H1 (cell line): ENCODE measurements at regions not wholly inside any gene's neighbourhood (a gene's known extent, or its start where the extent isn't known, plus 50 kb on each side); places are given as distances from the start of the nearest gene placed in this dataset.

Experiments
- CTCF ChIA-PET: fragments of 300-600 bp; sonication (Branson Sonifier 250); formaldehyde crosslinking; loops from one replicate; lab custom pipeline; 2021; ENCODE audit not compliant: partially characterized antibody; lab: Charles Lee
- POLR2A ChIA-PET: fragments of 300-600 bp; sonication (Branson Sonifier 250); formaldehyde crosslinking; loops from one replicate; lab custom pipeline; 2021; ENCODE audit warnings: inconsistent platforms; ENCODE audit not compliant: partially characterized antibody; lab: Charles Lee
- DNase-seq, 2 experiments: peaks; one replicate each; pipeline versions ENCODE4 v3.0.0 to v3.0.0-alpha.2; 2010 to 2022; ENCODE audit warnings: low spot score in 2 of 2, low read depth in 1 of 2, mixed read lengths in 1 of 2
- FAIRE-seq: peaks from 2 replicates; lab custom pipeline; 2011; peaks lifted over from hg19 to GRCh38; lab: Jason Lieb, UNC
- H2AFZ ChIP-seq: 2 replicates; pipeline ENCODE4 v1.8.1; 2012; ENCODE audit warnings: low read length, inconsistent platforms
- H2AK5ac ChIP-seq: 2 replicates; pipeline ENCODE4 v1.6.1; 2013; ENCODE audit warnings: low read depth, low read length
- H2BK120ac ChIP-seq: replicated peaks from 2 replicates; pipeline ENCODE3; 2013; ENCODE audit warnings: low read depth, low read length, inconsistent platforms
- H2BK12ac ChIP-seq: 2 replicates; pipeline ENCODE4 v1.6.1; 2013; ENCODE audit warnings: low read depth, low read length
- H2BK15ac ChIP-seq: 2 replicates; pipeline ENCODE4 v1.6.1; 2013; ENCODE audit warnings: low read length
- H2BK20ac ChIP-seq: 2 replicates; pipeline ENCODE4 v1.6.1; 2013; ENCODE audit warnings: low read length
- H2BK5ac ChIP-seq: 2 replicates; pipeline ENCODE4 v1.6.1; 2013; ENCODE audit warnings: low read depth, low read length
- H3K14ac ChIP-seq: 2 replicates; pipeline ENCODE4 v1.6.1; 2013; ENCODE audit warnings: inconsistent platforms; ENCODE audit not compliant: insufficient read length
- H3K18ac ChIP-seq: 2 replicates; pipeline ENCODE4 v1.6.1; 2013; ENCODE audit warnings: low read length; ENCODE audit errors: extremely low read depth
- H3K23ac ChIP-seq: 2 replicates; pipeline ENCODE4 v1.6.1; 2013; ENCODE audit warnings: inconsistent platforms; ENCODE audit not compliant: insufficient read length
- H3K23me2 ChIP-seq: 2 replicates; pipeline ENCODE4 v1.6.1; 2013; ENCODE audit warnings: low read depth, low read length
- H3K27ac ChIP-seq: 2 replicates; pipeline ENCODE4 v1.6.1; 2011; ENCODE audit warnings: low read depth, low read length, inconsistent platforms
- H3K27me3 ChIP-seq, 4 experiments: replicated peaks in 1 of 4; 1 replicate in 1 of 4; 2 replicates in 3 of 4; pipeline versions ENCODE4 v1.6.1 to v1.8.1; 2011 to 2013; ENCODE audit warnings: low read length in 3 of 4, mild to moderate bottlenecking in 3 of 4, inconsistent platforms in 2 of 4, mixed read lengths in 2 of 4, moderate library complexity in 1 of 4; ENCODE audit not compliant: control insufficient read depth in 3 of 4, insufficient read depth in 3 of 4; ENCODE audit errors: extremely low read depth in 1 of 4
- H3K36me3 ChIP-seq, 4 experiments: 2 replicates each; pipeline versions ENCODE4 v1.6.1 to v1.8.1; 2011 to 2013; ENCODE audit warnings: mild to moderate bottlenecking in 4 of 4, low read length in 3 of 4, moderate library complexity in 2 of 4, control low read depth in 1 of 4, inconsistent platforms in 1 of 4; ENCODE audit not compliant: insufficient read depth in 4 of 4, control insufficient read depth in 2 of 4
- H3K4ac ChIP-seq: replicated peaks from 2 replicates; pipeline ENCODE3; 2013; ENCODE audit warnings: low read length, low read depth, mixed read lengths, inconsistent platforms; ENCODE audit not compliant: insufficient read length
- H3K4me1 ChIP-seq, 4 experiments: replicated peaks in 1 of 4; 1 replicate in 1 of 4; 2 replicates in 3 of 4; pipeline versions ENCODE4 v1.6.1 to v1.8.1; 2011 to 2013; ENCODE audit warnings: low read length in 3 of 4, inconsistent platforms in 2 of 4, mixed read lengths in 1 of 4; ENCODE audit not compliant: insufficient read depth in 4 of 4, control insufficient read depth in 3 of 4
- H3K4me2 ChIP-seq, 2 experiments: 2 replicates each; pipeline versions ENCODE4 v1.6.1 to v1.8.1; 2011 to 2013; ENCODE audit warnings: low read depth in 2 of 2, low read length in 2 of 2, control low read depth in 1 of 2, inconsistent platforms in 1 of 2, mild to moderate bottlenecking in 1 of 2; ENCODE audit not compliant: insufficient read depth in 1 of 2
- H3K4me3 ChIP-seq, 4 experiments: fragments of 200-600, 300-600 bp in 1 of 4; sonication (generic), shearing (Covaris generic), sonication (Bioruptor Twin) in 1 of 4; 2 replicates each; pipeline versions ENCODE4 v1.5.1 to v1.8.1; 2011 to 2016; ENCODE audit warnings: low read length in 4 of 4, low read depth in 3 of 4, control low read depth in 2 of 4, inconsistent platforms in 2 of 4, mild to moderate bottlenecking in 2 of 4, mixed read lengths in 1 of 4, moderate library complexity in 1 of 4; ENCODE audit not compliant: insufficient read depth in 2 of 4; ENCODE audit errors: extremely low read depth in 1 of 4
- H3K56ac ChIP-seq: replicated peaks from 2 replicates; pipeline ENCODE3; 2013; ENCODE audit warnings: low read depth, mild to moderate bottlenecking, mixed read lengths, low read length, inconsistent platforms; ENCODE audit not compliant: insufficient read length
- H3K79me1 ChIP-seq: 2 replicates; pipeline ENCODE4 v1.6.1; 2013; ENCODE audit warnings: low read depth, low read length, control low read depth
- H3K79me2 ChIP-seq, 2 experiments: 2 replicates each; pipeline versions ENCODE4 v1.6.1 to v1.8.1; 2012 to 2013; ENCODE audit warnings: low read length in 2 of 2, mild to moderate bottlenecking in 2 of 2, inconsistent platforms in 1 of 2; ENCODE audit not compliant: insufficient read depth in 2 of 2, control insufficient read depth in 1 of 2
- H3K9ac ChIP-seq, 4 experiments: replicated peaks in 1 of 4; 1 replicate in 1 of 4; 2 replicates in 3 of 4; pipeline versions ENCODE4 v1.6.1 to v1.8.1; 2011 to 2013; ENCODE audit warnings: low read depth in 3 of 4, low read length in 3 of 4, control low read depth in 2 of 4, mild to moderate bottlenecking in 2 of 4, moderate library complexity in 2 of 4, inconsistent platforms in 1 of 4; ENCODE audit errors: extremely low read depth in 1 of 4
- H3K9me3 ChIP-seq, 2 experiments: 2 replicates each; pipeline versions ENCODE4 v1.6.1 to v1.8.1; 2012 to 2013; ENCODE audit warnings: mild to moderate bottlenecking in 2 of 2, moderate library complexity in 2 of 2, control low read depth in 1 of 2, inconsistent platforms in 1 of 2, low read depth in 1 of 2, low read length in 1 of 2, mixed read lengths in 1 of 2; ENCODE audit not compliant: insufficient read depth in 2 of 2
- H4K20me1 ChIP-seq, 2 experiments: replicated peaks in 1 of 2; 2 replicates each; pipeline versions ENCODE3 to v1.8.1; 2011 to 2013; ENCODE audit warnings: inconsistent platforms in 2 of 2, low read length in 2 of 2, mild to moderate bottlenecking in 1 of 2; ENCODE audit not compliant: insufficient read depth in 2 of 2, control insufficient read depth in 1 of 2
- H4K5ac ChIP-seq: 2 replicates; pipeline ENCODE4 v1.6.1; 2013; ENCODE audit warnings: low read length, low read depth, mixed read lengths, inconsistent platforms; ENCODE audit not compliant: insufficient read length
- H4K8ac ChIP-seq: 2 replicates; pipeline ENCODE4 v1.8.0; 2013; ENCODE audit warnings: mild to moderate bottlenecking, moderate library complexity, low read length, inconsistent platforms; ENCODE audit not compliant: insufficient read depth; ENCODE audit errors: extremely low read depth
- H4K91ac ChIP-seq: replicated peaks from 2 replicates; pipeline ENCODE3; 2013; ENCODE audit warnings: low read length, mixed read lengths, inconsistent platforms; ENCODE audit not compliant: insufficient read length
- BRCA1 ChIP-seq: IDR thresholded peaks from 2 replicates; pipeline ENCODE4 v1.6.1; 2012; ENCODE audit warnings: low read depth, low read length, improper control_type of control experiment
- CEBPB ChIP-seq: IDR thresholded peaks from 2 replicates; pipeline ENCODE4 v1.6.1; 2012; ENCODE audit warnings: low read depth, low read length
- CHD1 ChIP-seq: IDR thresholded peaks from 2 replicates; pipeline ENCODE4 v1.6.1; 2012; ENCODE audit warnings: low read depth, low read length, improper control_type of control experiment
- CTBP2 ChIP-seq: IDR thresholded peaks from 2 replicates; pipeline ENCODE4 v1.7.0; 2011; ENCODE audit warnings: borderline replicate concordance, mild to moderate bottlenecking, moderate library complexity, mixed read lengths, low read length; ENCODE audit not compliant: insufficient read depth, insufficient read length
- HDAC2 ChIP-seq, 2 experiments: fragments of 300-600 bp in 1 of 2; sonication (generic) in 1 of 2; IDR thresholded peaks; 2 replicates each; pipeline ENCODE4 v1.6.1; 2011 to 2012; ENCODE audit warnings: low read depth in 2 of 2, low read length in 2 of 2, mild to moderate bottlenecking in 2 of 2, moderate library complexity in 2 of 2, borderline replicate concordance in 1 of 2, inconsistent platforms in 1 of 2
- KDM4A ChIP-seq: IDR thresholded peaks from one replicate; pipeline ENCODE4 v1.7.1; 2012; ENCODE audit warnings: low read depth, mild to moderate bottlenecking, moderate library complexity, low read length, inconsistent platforms; ENCODE audit not compliant: severe bottlenecking
- PHF8 ChIP-seq: fragments of 200-600 bp; sonication (generic); conservative IDR thresholded peaks from 2 replicates; pipeline ENCODE4 v1.7.1; 2012; ENCODE audit warnings: low read depth, mild to moderate bottlenecking, inconsistent platforms, low read length, moderate library complexity
- POLR2A ChIP-seq, 2 experiments: IDR thresholded peaks; 1 replicate in 1 of 2; 2 replicates in 1 of 2; pipeline ENCODE4 v1.6.1; 2011; ENCODE audit warnings: low read depth in 2 of 2, low read length in 2 of 2, mild to moderate bottlenecking in 2 of 2; ENCODE audit errors: control extremely low read depth in 1 of 2
- RNF2 ChIP-seq: fragments of 200-900, 300-1000 bp; sonication (generic); IDR thresholded peaks from 2 replicates; pipeline ENCODE4 v1.7.1; 2016; ENCODE audit warnings: borderline replicate concordance, low read depth, mild to moderate bottlenecking, antibody characterized with exemption, low read length; ENCODE audit not compliant: poor library complexity, severe bottlenecking; ENCODE audit errors: missing control alignments
- SIRT6 ChIP-seq: IDR thresholded peaks from one replicate; pipeline ENCODE4 v1.7.1; 2012; ENCODE audit warnings: low read length, inconsistent platforms
- SP1 ChIP-seq: IDR thresholded peaks from 2 replicates; pipeline ENCODE4 v1.6.1; 2011; ENCODE audit warnings: low read depth, low read length
- TAF1 ChIP-seq: IDR thresholded peaks from 2 replicates; pipeline ENCODE4 v1.6.1; 2011; ENCODE audit warnings: mild to moderate bottlenecking, low read depth, low read length
- WGBS, 2 experiments: shearing (Covaris generic) in 1 of 2; methylation state at CpG; one replicate each; pipeline versions ENCODE4 v1.1.6 to v1.1.7; 2013 to 2015; ENCODE audit warnings: low lambda C conversion rate in 2 of 2, mixed read lengths in 2 of 2, inconsistent platforms in 1 of 2, low coverage in 1 of 2, missing lambda C conversion rate in 1 of 2; ENCODE audit not compliant: insufficient replicate concordance in 2 of 2, insufficient coverage in 1 of 2, insufficient read length in 1 of 2; ENCODE audit errors: extremely low coverage in 1 of 2, missing lambda C conversion rate in 1 of 2; 5-methylcytosine and 5-hydroxymethylcytosine counted together
- TF ChIP-seq, protein P1 (sequence below): IDR thresholded peaks from 2 replicates; pipeline ENCODE4 v1.6.1; 2012; ENCODE audit warnings: low read length, inconsistent platforms

DNA sequence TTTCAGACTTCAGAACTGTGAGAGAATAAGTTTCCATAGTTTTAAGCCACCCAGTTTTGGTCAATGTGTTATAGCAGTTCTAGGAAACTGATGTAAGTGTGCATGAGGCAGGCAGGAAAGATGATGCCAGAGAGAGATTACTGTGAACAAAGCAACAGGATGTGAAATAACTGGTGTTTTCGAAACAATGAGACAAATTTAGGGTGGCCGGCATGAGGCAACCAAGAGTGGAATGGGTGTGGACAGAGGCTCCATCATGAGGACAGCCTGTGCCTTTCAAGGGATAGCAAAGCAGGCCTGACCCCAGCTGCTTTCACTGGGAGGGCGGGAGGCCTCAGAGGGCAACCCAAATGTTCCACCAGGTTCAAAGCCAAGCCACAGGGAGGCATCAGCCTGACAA, 67.3 kb upstream of the UCN3 start:
- H2BK15ac ChIP-seq = no peak overlapping the region
- H3K4me2 ChIP-seq = no peak overlapping the region
- no peaks in the 10 kb centered on the region for H3K23me2 ChIP-seq
- POLR2A ChIA-PET = no interaction called here
- 88% methylated on average over 3 of the region's 3 CpGs; no CpG with 5 or more reads in 1 of the 2 experiments for WGBS, 2 experiments
- CTCF ChIA-PET = interaction anchor here (0.6 to 1.4 kb wide), 4 partner anchors 15 to 449 kb away, joined by 3 read pairs; no protein-coding TSS in a partner anchor
- H2BK120ac ChIP-seq = no peak overlapping the region
- DNase-seq (no peak), FAIRE-seq (no peak)
- H3K23ac ChIP-seq = no peak overlapping the region
- H3K9ac ChIP-seq = no peak overlapping the region
- H2AK5ac ChIP-seq = no peak overlapping the region
- H3K79me2 ChIP-seq = no peaks in the 10 kb centered on the region
- no peak overlapping the region for H2BK20ac ChIP-seq
- no peak overlapping the region for H3K4ac ChIP-seq
- H3K4me3 ChIP-seq = no peak overlapping the region
- no peaks in the 10 kb centered on the region for H3K36me3 ChIP-seq
- no peak overlapping the region for H4K91ac ChIP-seq
- no peak overlapping the region for H3K56ac ChIP-seq
- no peak overlapping the region for H3K27ac ChIP-seq
- no peaks in the 10 kb centered on the region for H3K9me3 ChIP-seq
- H4K20me1 ChIP-seq = no peaks in the 10 kb centered on the region
- H3K79me1 ChIP-seq = no peaks in the 10 kb centered on the region
- H3K14ac ChIP-seq = no peak overlapping the region
- no peak overlapping the region for H2AFZ ChIP-seq
- no peak overlapping the region for H3K18ac ChIP-seq
- no peaks in the 10 kb centered on the region for H3K27me3 ChIP-seq
- no peak overlapping the region for H2BK12ac ChIP-seq
- H2BK5ac ChIP-seq = no peak overlapping the region; the same call in 1 of the 2 replicates
- H4K5ac ChIP-seq = no peak overlapping the region
- H3K4me1 ChIP-seq = no peaks in the 10 kb centered on the region
- H4K8ac ChIP-seq = no peak overlapping the region
- TF ChIP-seq SIRT6 (no peak), POLR2A (IDR thresholded peaks at IDR 0.05; ENCODE audit: control extremely low read depth in 1 of 2, low read depth in 2 of 2, low read length in 2 of 2) (no peak), CEBPB (no peak), TAF1 (no peak), RNF2 (no peak), CHD1 (no peak), BRCA1 (no peak), SP1 (no peak), KDM4A (no peak), HDAC2 (IDR thresholded peaks at IDR 0.05; ENCODE audit: borderline replicate concordance in 1 of 2, low read depth in 2 of 2, low read length in 2 of 2) (no peak), PHF8 (no peak), CTBP2 (no peak)
- TF ChIP-seq, protein P1, sequence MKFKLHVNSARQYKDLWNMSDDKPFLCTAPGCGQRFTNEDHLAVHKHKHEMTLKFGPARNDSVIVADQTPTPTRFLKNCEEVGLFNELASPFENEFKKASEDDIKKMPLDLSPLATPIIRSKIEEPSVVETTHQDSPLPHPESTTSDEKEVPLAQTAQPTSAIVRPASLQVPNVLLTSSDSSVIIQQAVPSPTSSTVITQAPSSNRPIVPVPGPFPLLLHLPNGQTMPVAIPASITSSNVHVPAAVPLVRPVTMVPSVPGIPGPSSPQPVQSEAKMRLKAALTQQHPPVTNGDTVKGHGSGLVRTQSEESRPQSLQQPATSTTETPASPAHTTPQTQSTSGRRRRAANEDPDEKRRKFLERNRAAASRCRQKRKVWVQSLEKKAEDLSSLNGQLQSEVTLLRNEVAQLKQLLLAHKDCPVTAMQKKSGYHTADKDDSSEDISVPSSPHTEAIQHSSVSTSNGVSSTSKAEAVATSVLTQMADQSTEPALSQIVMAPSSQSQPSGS = no peak
